Natural killer cell (primary cell): ENCODE measurements at regions not wholly inside any gene's neighbourhood (a gene's known extent, or its start where the extent isn't known, plus 50 kb on each side); places are given as distances from the start of the nearest gene placed in this dataset.

Experiments used
- ATAC-seq, 3 donors: fragments of 150-1000 bp in 2 of 3; fragments of 200-7000 bp in 1 of 3; cut with Tn5 transposase; 1 replicate in 1 of 3; 2 replicates in 2 of 3; pipeline ENCODE4 v1.10.0; 2021; ENCODE audit warnings: mild to moderate bottlenecking in 2 of 3, moderate library complexity in 2 of 3
- DNase-seq, 2 donors: peaks; one replicate each; pipeline versions ENCODE4 v3.0.0 to v3.0.0-alpha.2; 2013 to 2021; ENCODE audit warnings: mixed read lengths in 1 of 2
- H3K27ac ChIP-seq: one replicate; pipeline ENCODE4 v1.5.1; 2013; ENCODE audit warnings: mild to moderate bottlenecking, low read length
- H3K27me3 ChIP-seq: one replicate; pipeline ENCODE4 v1.6.1; 2013; ENCODE audit warnings: low read length; ENCODE audit not compliant: control insufficient read depth, insufficient read depth
- H3K36me3 ChIP-seq: one replicate; pipeline ENCODE4 v1.6.1; 2013; ENCODE audit warnings: low read length; ENCODE audit not compliant: control insufficient read depth, insufficient read depth
- H3K4me1 ChIP-seq: one replicate; pipeline ENCODE4 v1.6.1; 2013; ENCODE audit warnings: low read length; ENCODE audit not compliant: control insufficient read depth, insufficient read depth
- H3K4me3 ChIP-seq: one replicate; pipeline ENCODE4 v1.5.1; 2013; ENCODE audit warnings: low read length
- H3K9me3 ChIP-seq: one replicate; pipeline ENCODE4 v1.6.1; 2013; ENCODE audit warnings: low read length; ENCODE audit not compliant: control insufficient read depth, insufficient read depth
- H3K27ac Mint-ChIP-seq, 2 donors: one replicate each; pipeline ENCODE4 v1.8.0; 2022; ENCODE audit warnings: mild to moderate bottlenecking in 2 of 2, mixed read lengths in 2 of 2, moderate library complexity in 1 of 2
- H3K27me3 Mint-ChIP-seq, 2 donors: one replicate each; pipeline ENCODE4 v1.8.0; 2022; ENCODE audit warnings: low read depth in 2 of 2, mixed read lengths in 2 of 2
- H3K36me3 Mint-ChIP-seq: one replicate; pipeline ENCODE4 v1.8.0; 2022; ENCODE audit warnings: mixed read lengths
- H3K4me1 Mint-ChIP-seq, 2 donors: one replicate each; pipeline ENCODE4 v1.8.0; 2022; ENCODE audit warnings: mixed read lengths in 2 of 2
- H3K4me3 Mint-ChIP-seq: one replicate; pipeline ENCODE4 v1.8.0; 2022; ENCODE audit warnings: mild to moderate bottlenecking, moderate library complexity, mixed read lengths
- H3K9me3 Mint-ChIP-seq, 2 donors: one replicate each; pipeline ENCODE4 v1.8.0; 2022; ENCODE audit warnings: mixed read lengths in 2 of 2
- WGBS: methylation state at CpG from one replicate; pipeline ENCODE4 v1.1.7; 2013; ENCODE audit warnings: missing lambda C conversion rate; ENCODE audit not compliant: insufficient coverage; 5-methylcytosine and 5-hydroxymethylcytosine counted together
- intact Hi-C: fragments of 100-400 bp; cut with micrococcal nuclease; formaldehyde crosslinking; loops from one replicate; pipeline ENCODE4 v1.14.2; 2022
- TF ChIP-seq, protein P1 (sequence below): fragments of 200-600 bp; IDR thresholded peaks from one replicate; pipeline ENCODE4 v1.8.0; 2022; ENCODE audit warnings: antibody characterized with exemption

DNA sequence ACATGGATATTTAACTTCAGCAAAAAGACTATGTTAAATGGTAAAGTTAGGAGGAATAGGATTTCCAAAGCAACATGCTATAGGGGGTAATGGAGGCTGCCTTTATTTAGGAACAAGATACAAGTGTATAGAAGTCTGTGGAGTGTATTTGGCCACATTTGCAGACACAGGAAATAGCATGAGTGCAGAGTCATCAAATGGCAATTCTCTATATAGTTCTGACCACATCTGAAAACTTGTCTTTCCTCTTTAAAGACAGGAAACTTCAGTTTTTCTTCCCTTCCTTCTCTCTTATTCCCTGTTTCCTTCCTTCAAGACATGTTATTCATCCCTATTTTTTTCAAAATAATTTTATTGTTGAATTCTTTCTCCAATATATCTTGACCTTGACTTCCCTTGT, 119.3 kb upstream of the PITX2 start:
- no peaks in the 10 kb centered on the region for H3K27me3 Mint-ChIP-seq
- H3K9me3 ChIP-seq: no peaks in the 10 kb centered on the region
- no peaks in the 10 kb centered on the region for H3K4me1 ChIP-seq
- H3K4me3 ChIP-seq: no peak overlapping the region
- no peak overlapping the region for H3K27ac Mint-ChIP-seq
- H3K27ac ChIP-seq: no peak overlapping the region
- peaks cover 14 to 15% of the 10 kb centered on the region in 2 donors for H3K9me3 Mint-ChIP-seq
- TF ChIP-seq, protein P1, sequence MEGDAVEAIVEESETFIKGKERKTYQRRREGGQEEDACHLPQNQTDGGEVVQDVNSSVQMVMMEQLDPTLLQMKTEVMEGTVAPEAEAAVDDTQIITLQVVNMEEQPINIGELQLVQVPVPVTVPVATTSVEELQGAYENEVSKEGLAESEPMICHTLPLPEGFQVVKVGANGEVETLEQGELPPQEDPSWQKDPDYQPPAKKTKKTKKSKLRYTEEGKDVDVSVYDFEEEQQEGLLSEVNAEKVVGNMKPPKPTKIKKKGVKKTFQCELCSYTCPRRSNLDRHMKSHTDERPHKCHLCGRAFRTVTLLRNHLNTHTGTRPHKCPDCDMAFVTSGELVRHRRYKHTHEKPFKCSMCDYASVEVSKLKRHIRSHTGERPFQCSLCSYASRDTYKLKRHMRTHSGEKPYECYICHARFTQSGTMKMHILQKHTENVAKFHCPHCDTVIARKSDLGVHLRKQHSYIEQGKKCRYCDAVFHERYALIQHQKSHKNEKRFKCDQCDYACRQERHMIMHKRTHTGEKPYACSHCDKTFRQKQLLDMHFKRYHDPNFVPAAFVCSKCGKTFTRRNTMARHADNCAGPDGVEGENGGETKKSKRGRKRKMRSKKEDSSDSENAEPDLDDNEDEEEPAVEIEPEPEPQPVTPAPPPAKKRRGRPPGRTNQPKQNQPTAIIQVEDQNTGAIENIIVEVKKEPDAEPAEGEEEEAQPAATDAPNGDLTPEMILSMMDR: no peak
- no peak overlapping the region for H3K4me3 Mint-ChIP-seq
- H3K36me3 Mint-ChIP-seq: no peaks in the 10 kb centered on the region
- DNase-seq (no peak), ATAC-seq (no peak)
- no peaks in the 10 kb centered on the region for H3K27me3 ChIP-seq
- no peaks in the 10 kb centered on the region for H3K4me1 Mint-ChIP-seq
- H3K36me3 ChIP-seq: no peaks in the 10 kb centered on the region
- intact Hi-C loops: no loop called here

DNA sequence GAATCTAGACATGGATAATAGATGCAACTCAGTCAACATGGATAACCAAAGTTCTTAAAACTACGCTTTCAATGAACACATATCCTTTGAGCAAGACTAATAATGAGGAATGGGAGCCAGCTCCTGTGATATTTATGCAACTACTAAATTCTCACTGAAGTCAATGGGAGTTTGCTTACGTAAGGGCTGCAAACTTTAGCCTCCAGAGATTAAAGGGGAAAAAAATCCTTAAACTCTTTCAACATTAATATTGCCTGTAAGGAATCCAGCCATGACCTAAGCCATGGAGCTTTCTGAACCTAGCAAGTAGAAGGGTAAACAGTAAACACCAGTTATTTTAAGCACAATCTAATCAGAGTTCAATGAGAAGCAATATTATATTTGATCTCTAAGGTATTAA, 125.2 kb upstream of the PITX2 start:
- Mint-ChIP-seq H3K4me3 (no peak overlapping the region), H3K36me3 (no peaks in the 10 kb centered on the region), H3K4me1 (no peaks in the 10 kb centered on the region), H3K27ac (no peak overlapping the region), H3K27me3 (no peaks in the 10 kb centered on the region), H3K9me3 (peaks cover 2 to 3% of the 10 kb centered on the region in 2 donors)
- DNase-seq: no peak
- no peaks in the 10 kb centered on the region for H3K36me3 ChIP-seq
- TF ChIP-seq, protein P1: no peak
- WGBS: no CpG with 5 or more reads among the region's 2 CpGs
- H3K4me1 ChIP-seq: no peaks in the 10 kb centered on the region
- no peak overlapping the region for H3K4me3 ChIP-seq
- intact Hi-C loops: no loop called here
- no peaks in the 10 kb centered on the region for H3K27me3 ChIP-seq
- ATAC-seq: no peak
- H3K27ac ChIP-seq: no peak overlapping the region
- no peaks in the 10 kb centered on the region for H3K9me3 ChIP-seq

- no peak overlapping the region for H3K27ac Mint-ChIP-seq
- Histone ChIP-seq H3K27ac (no peak overlapping the region), H3K36me3 (no peaks in the 10 kb centered on the region), H3K27me3 (no peaks in the 10 kb centered on the region), H3K9me3 (no peaks in the 10 kb centered on the region), H3K4me3 (no peak overlapping the region), H3K4me1 (no peaks in the 10 kb centered on the region)
- no peak overlapping the region for H3K4me3 Mint-ChIP-seq
- no peak for DNase-seq
- no peaks in the 10 kb centered on the region for H3K27me3 Mint-ChIP-seq
- WGBS: 80% methylated on average over 1 of the region's 3 CpGs
- intact Hi-C loops: no loop called here
- H3K9me3 Mint-ChIP-seq: peaks cover 6% of the 10 kb centered on the region in 2 donors
- no peaks in the 10 kb centered on the region for H3K36me3 Mint-ChIP-seq
- TF ChIP-seq, protein P1: no peak
- H3K4me1 Mint-ChIP-seq: no peaks in the 10 kb centered on the region
- no peak for ATAC-seq
Measured at GRCh38 chr4:110751183-110751582, 128.3 kb upstream of the PITX2 start.

DNA sequence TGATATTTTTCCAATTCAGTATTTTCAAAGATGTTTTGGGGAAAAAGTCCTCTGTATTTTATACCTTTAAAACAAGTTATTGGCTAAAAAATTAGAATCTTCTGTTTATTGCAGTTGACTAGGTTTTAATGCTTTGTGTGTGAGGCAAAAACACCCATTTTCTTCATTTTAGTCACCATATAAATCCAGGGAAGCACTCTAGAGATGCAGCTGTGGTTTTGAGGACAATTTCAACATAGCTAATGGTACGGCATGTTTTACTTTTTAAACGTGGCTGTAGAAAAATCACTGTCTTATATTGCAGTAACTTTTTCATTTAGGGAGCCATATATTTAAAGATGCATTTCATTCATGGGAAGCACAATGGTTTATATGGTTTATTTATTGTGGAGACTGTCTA, 129.1 kb upstream of the PITX2 start:
- intact Hi-C loops: no loop called here
- Mint-ChIP-seq H3K4me3 (no peak overlapping the region), H3K4me1 (no peaks in the 10 kb centered on the region), H3K9me3 (peaks cover 7 to 11% of the 10 kb centered on the region in 2 donors), H3K27ac (no peak overlapping the region), H3K36me3 (no peaks in the 10 kb centered on the region), H3K27me3 (no peaks in the 10 kb centered on the region)
- DNase-seq (no peak), ATAC-seq (no peak)
- Histone ChIP-seq H3K9me3 (no peaks in the 10 kb centered on the region), H3K27me3 (no peaks in the 10 kb centered on the region), H3K36me3 (no peaks in the 10 kb centered on the region), H3K4me1 (no peaks in the 10 kb centered on the region), H3K4me3 (no peak overlapping the region), H3K27ac (no peak overlapping the region)
- WGBS: 100% methylated on average over 1 of the region's 2 CpGs
- TF ChIP-seq, protein P1: no peak
